SH-SY5Y (cell line): ENCODE measurements at regions not wholly inside any gene's neighbourhood (a gene's known extent, or its start where the extent isn't known, plus 50 kb on each side); places are given as distances from the start of the nearest gene placed in this dataset.

ENCODE experiments used
- GATA2 ChIP-seq: IDR thresholded peaks from 2 replicates; pipeline ENCODE4 v1.6.1; 2011; ENCODE audit warnings: mild to moderate bottlenecking, low read depth, low read length
- GATA3 ChIP-seq: IDR thresholded peaks from 2 replicates; pipeline ENCODE4 v1.6.1; 2011; ENCODE audit warnings: low read depth, mild to moderate bottlenecking, low read length, moderate library complexity

- TF ChIP-seq GATA2, result no peak
- TF ChIP-seq GATA3, result no peak
Observed at GRCh38 chr7:145681646-145682045, 435.0 kb upstream of the CNTNAP2 start.
